Bronchial epithelial cell (primary cell): ENCODE measurements at regions not wholly inside any gene's neighbourhood (a gene's known extent, or its start where the extent isn't known, plus 50 kb on each side); places are given as distances from the start of the nearest gene placed in this dataset.

Experiments
- DNase-seq: peaks from one replicate; pipeline ENCODE4 v3.0.0-alpha.2; 2010; ENCODE audit warnings: low read depth
- FAIRE-seq: peaks from 2 replicates; lab custom pipeline; 2011; peaks lifted over from hg19 to GRCh38; lab: Jason Lieb, UNC
- H3K27me3 ChIP-seq: 2 replicates; pipeline ENCODE4 v1.5.1; 2011; ENCODE audit warnings: low read length; ENCODE audit not compliant: control insufficient read depth, insufficient read depth
- H3K36me3 ChIP-seq: 2 replicates; pipeline ENCODE4 v1.5.1; 2011; ENCODE audit warnings: low read length; ENCODE audit not compliant: control insufficient read depth, insufficient read depth
- H3K4me3 ChIP-seq: 2 replicates; pipeline ENCODE4 v1.5.1; 2011; ENCODE audit warnings: mild to moderate bottlenecking, low read depth, low read length, control low read depth
- CTCF ChIP-seq: IDR thresholded peaks from 2 replicates; pipeline ENCODE4 v1.5.1; 2011; ENCODE audit warnings: mild to moderate bottlenecking, moderate library complexity, low read length, control low read depth, inconsistent platforms; ENCODE audit not compliant: insufficient read depth, severe bottlenecking

GRCh38 chr1:189021577-189021976, 1456.1 kb downstream of the BRINP3 start:
- no peak for FAIRE-seq
- H3K36me3 ChIP-seq: no peaks in the 10 kb centered on the region
- DNase-seq: no peak
- no peaks in the 10 kb centered on the region for H3K27me3 ChIP-seq
- TF ChIP-seq CTCF: no peak
- H3K4me3 ChIP-seq: no peak overlapping the region

GRCh38 chr1:189022015-189022414, 1455.6 kb downstream of the BRINP3 start:
- DNase-seq: no peak
- no peaks in the 10 kb centered on the region for H3K27me3 ChIP-seq
- no peaks in the 10 kb centered on the region for H3K36me3 ChIP-seq
- no peak for FAIRE-seq
- H3K4me3 ChIP-seq: no peak overlapping the region
- TF ChIP-seq CTCF: no peak

- DNase-seq (no peak), FAIRE-seq (no peak)
- TF ChIP-seq CTCF: no peak
These were observed 1450.2 kb downstream of the BRINP3 start for GRCh38 chr1:189027512-189027911.

GRCh38 chr1:189033169-189033568, 1444.5 kb downstream of the BRINP3 start:
- Histone ChIP-seq H3K36me3 (no peaks in the 10 kb centered on the region), H3K4me3 (no peak overlapping the region), H3K27me3 (no peaks in the 10 kb centered on the region)
- no peak for FAIRE-seq
- TF ChIP-seq CTCF: no peak
- no peak for DNase-seq

More at GRCh38 chr1:189027512-189027911, 1450.2 kb downstream of the BRINP3 start:
- no peaks in the 10 kb centered on the region for H3K36me3 ChIP-seq
- H3K27me3 ChIP-seq: no peaks in the 10 kb centered on the region
- no peak overlapping the region for H3K4me3 ChIP-seq

- H3K4me3 ChIP-seq: no peak overlapping the region
- H3K36me3 ChIP-seq: no peaks in the 10 kb centered on the region
- DNase-seq (no peak), FAIRE-seq (no peak)
- no peaks in the 10 kb centered on the region for H3K27me3 ChIP-seq
- TF ChIP-seq CTCF: no peak
These were observed 1441.0 kb downstream of the BRINP3 start for GRCh38 chr1:189036628-189037027.

GRCh38 chr1:189046127-189046526, 1431.5 kb downstream of the BRINP3 start:
- H3K36me3 ChIP-seq: no peaks in the 10 kb centered on the region
- DNase-seq (no peak), FAIRE-seq (no peak)
- no peak overlapping the region for H3K4me3 ChIP-seq
- no peak for TF ChIP-seq CTCF
- no peaks in the 10 kb centered on the region for H3K27me3 ChIP-seq
